ENCODE measurements at regions not wholly inside any gene's neighbourhood (a gene's known extent, or its start where the extent isn't known, plus 50 kb on each side); places are given as distances from the start of the nearest gene placed in this dataset.

DNA sequence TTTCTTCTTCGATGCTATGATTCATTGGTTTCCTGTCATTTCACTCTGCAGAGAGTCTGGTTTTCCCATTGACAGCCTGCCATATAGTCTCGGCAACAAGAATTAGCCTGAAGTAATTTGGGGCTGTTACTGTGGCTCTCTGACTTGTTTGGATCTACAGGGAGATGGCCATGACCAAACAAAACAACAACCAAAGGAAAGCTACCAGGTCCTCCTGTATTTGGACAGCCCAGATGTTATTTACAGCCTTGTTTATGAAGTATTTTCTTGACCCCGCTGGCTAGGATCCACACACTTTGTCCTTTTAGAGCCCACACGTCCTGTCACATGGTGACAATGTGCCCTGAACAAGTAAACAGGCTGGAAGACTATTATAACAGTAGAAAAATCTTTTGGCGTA lies 111.4 kb upstream of the PREP start:
- TF ChIP-seq, protein P1, sequence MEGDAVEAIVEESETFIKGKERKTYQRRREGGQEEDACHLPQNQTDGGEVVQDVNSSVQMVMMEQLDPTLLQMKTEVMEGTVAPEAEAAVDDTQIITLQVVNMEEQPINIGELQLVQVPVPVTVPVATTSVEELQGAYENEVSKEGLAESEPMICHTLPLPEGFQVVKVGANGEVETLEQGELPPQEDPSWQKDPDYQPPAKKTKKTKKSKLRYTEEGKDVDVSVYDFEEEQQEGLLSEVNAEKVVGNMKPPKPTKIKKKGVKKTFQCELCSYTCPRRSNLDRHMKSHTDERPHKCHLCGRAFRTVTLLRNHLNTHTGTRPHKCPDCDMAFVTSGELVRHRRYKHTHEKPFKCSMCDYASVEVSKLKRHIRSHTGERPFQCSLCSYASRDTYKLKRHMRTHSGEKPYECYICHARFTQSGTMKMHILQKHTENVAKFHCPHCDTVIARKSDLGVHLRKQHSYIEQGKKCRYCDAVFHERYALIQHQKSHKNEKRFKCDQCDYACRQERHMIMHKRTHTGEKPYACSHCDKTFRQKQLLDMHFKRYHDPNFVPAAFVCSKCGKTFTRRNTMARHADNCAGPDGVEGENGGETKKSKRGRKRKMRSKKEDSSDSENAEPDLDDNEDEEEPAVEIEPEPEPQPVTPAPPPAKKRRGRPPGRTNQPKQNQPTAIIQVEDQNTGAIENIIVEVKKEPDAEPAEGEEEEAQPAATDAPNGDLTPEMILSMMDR (IDR thresholded peaks at IDR 0.05), result no peak
- no peak for TF ChIP-seq POLR2A (IDR thresholded peaks at IDR 0.05)

Measured in thyroid gland (tissue), 4 donors.